Karpas-422 (cell line): ENCODE measurements at regions not wholly inside any gene's neighbourhood (a gene's known extent, or its start where the extent isn't known, plus 50 kb on each side); places are given as distances from the start of the nearest gene placed in this dataset.

Experiments
- DNase-seq: peaks from one replicate; pipeline ENCODE4 v3.0.0-alpha.2; 2015
- H2AFZ ChIP-seq: fragments of 200-600 bp; sonication (generic); 2 replicates; pipeline ENCODE4 v1.6.1; 2014; ENCODE audit warnings: antibody characterized with exemption, low read length, mixed read lengths
- H3K27ac ChIP-seq: fragments of 200-600 bp; sonication (generic); 2 replicates; pipeline ENCODE4 v1.5.1; 2014; ENCODE audit warnings: mild to moderate bottlenecking, low read length, moderate library complexity
- H3K27me3 ChIP-seq: fragments of 200-600 bp; sonication (generic); 2 replicates; pipeline ENCODE4 v1.6.1; 2014; ENCODE audit warnings: low read length, mixed read lengths
- H3K36me3 ChIP-seq: fragments of 200-600 bp; sonication (generic); 2 replicates; pipeline ENCODE4 v1.6.1; 2014; ENCODE audit warnings: low read length, mixed read lengths; ENCODE audit not compliant: insufficient read depth
- H3K4me1 ChIP-seq: fragments of 200-600 bp; sonication (generic); 2 replicates; pipeline ENCODE4 v1.6.1; 2014; ENCODE audit warnings: mild to moderate bottlenecking, low read length, mixed read lengths
- H3K4me2 ChIP-seq: fragments of 200-600 bp; sonication (generic); 2 replicates; pipeline ENCODE4 v1.6.1; 2014; ENCODE audit warnings: low read length, low read depth, mild to moderate bottlenecking; ENCODE audit not compliant: poor library complexity, severe bottlenecking
- H3K4me3 ChIP-seq: fragments of 200-600 bp; sonication (generic); 2 replicates; pipeline ENCODE4 v1.5.1; 2014; ENCODE audit warnings: mild to moderate bottlenecking, antibody characterized with exemption, low read length, mixed read lengths
- H3K79me2 ChIP-seq: fragments of 200-600 bp; sonication (generic); 2 replicates; pipeline ENCODE4 v1.6.1; 2014; ENCODE audit warnings: mild to moderate bottlenecking, low read length, mixed read lengths
- H3K9ac ChIP-seq: fragments of 200-600 bp; sonication (generic); 2 replicates; pipeline ENCODE4 v1.6.0; 2014; ENCODE audit warnings: low read length
- H3K9me2 ChIP-seq: fragments of 200-600 bp; sonication (generic), shearing (Covaris generic); replicated peaks from 2 replicates; pipeline ENCODE4 v1.6.0; 2014; ENCODE audit warnings: mild to moderate bottlenecking, low read length, moderate library complexity; ENCODE audit not compliant: insufficient read depth
- H3K9me3 ChIP-seq: fragments of 300-700, 200-600 bp; sonication (generic); 2 replicates; pipeline ENCODE4 v1.6.1; 2014; ENCODE audit warnings: low read length, mixed read lengths
- H4K20me1 ChIP-seq: fragments of 200-600 bp; sonication (generic); 2 replicates; pipeline ENCODE4 v1.6.1; 2014; ENCODE audit warnings: mild to moderate bottlenecking, antibody characterized with exemption, low read length, low read depth; ENCODE audit not compliant: insufficient read depth

GRCh38 chr3:10563396-10563795 is 58.0 kb upstream of the ATP2B2 start:
- Histone ChIP-seq H3K4me1 (peaks cover 12% of the 10 kb centered on the region), H4K20me1 (no peaks in the 10 kb centered on the region), H3K27ac (no peak overlapping the region), H3K9me2 (no peaks in the 10 kb centered on the region), H3K27me3 (peaks cover 8% of the 10 kb centered on the region; the same call in 1 of the 2 replicates), H3K9ac (no peak overlapping the region), H2AFZ (no peak overlapping the region), H3K79me2 (no peaks in the 10 kb centered on the region), H3K4me3 (no peak overlapping the region), H3K36me3 (no peaks in the 10 kb centered on the region), H3K4me2 (no peak overlapping the region), H3K9me3 (no peaks in the 10 kb centered on the region)
- peak; percentile 50 for DNase-seq

- no peaks in the 10 kb centered on the region for H3K79me2 ChIP-seq
- H3K4me3 ChIP-seq, result no peak overlapping the region
- no peaks in the 10 kb centered on the region for H3K36me3 ChIP-seq
- H3K9ac ChIP-seq, result no peak overlapping the region
- no peaks in the 10 kb centered on the region for H3K9me2 ChIP-seq
- no peaks in the 10 kb centered on the region for H3K9me3 ChIP-seq
- no peak for DNase-seq
- no peak overlapping the region for H2AFZ ChIP-seq
- peaks cover 12% of the 10 kb centered on the region for H3K4me1 ChIP-seq
- H3K27ac ChIP-seq, result no peak overlapping the region
- peaks cover 8% of the 10 kb centered on the region; the same call in 1 of the 2 replicates for H3K27me3 ChIP-seq
- no peak overlapping the region for H3K4me2 ChIP-seq
- no peaks in the 10 kb centered on the region for H4K20me1 ChIP-seq
Measured at GRCh38 chr3:10565814-10566213, 60.4 kb upstream of the ATP2B2 start.

- H2AFZ ChIP-seq, result no peak overlapping the region
- no peak overlapping the region for H3K4me2 ChIP-seq
- H3K9me2 ChIP-seq, result no peaks in the 10 kb centered on the region
- H3K36me3 ChIP-seq, result no peaks in the 10 kb centered on the region
- no peak overlapping the region for H3K9ac ChIP-seq
- H3K79me2 ChIP-seq, result no peaks in the 10 kb centered on the region
- H4K20me1 ChIP-seq, result no peaks in the 10 kb centered on the region
- H3K27ac ChIP-seq, result no peak overlapping the region
- no peak for DNase-seq
- peaks cover 12% of the 10 kb centered on the region for H3K4me1 ChIP-seq
- H3K27me3 ChIP-seq, result peaks cover 8% of the 10 kb centered on the region; the same call in 1 of the 2 replicates
- H3K4me3 ChIP-seq, result no peak overlapping the region
- no peaks in the 10 kb centered on the region for H3K9me3 ChIP-seq
Measured at GRCh38 chr3:10566451-10566850, 61.1 kb upstream of the ATP2B2 start.

GRCh38 chr3:10568549-10568948 is 63.2 kb upstream of the ATP2B2 start:
- no peaks in the 10 kb centered on the region for H3K79me2 ChIP-seq
- no peak overlapping the region for H3K27ac ChIP-seq
- no peaks in the 10 kb centered on the region for H3K9me2 ChIP-seq
- DNase-seq, result no peak
- no peaks in the 10 kb centered on the region for H3K27me3 ChIP-seq
- H3K9me3 ChIP-seq, result no peaks in the 10 kb centered on the region
- no peak overlapping the region for H3K4me2 ChIP-seq
- no peak overlapping the region for H2AFZ ChIP-seq
- no peak overlapping the region for H3K4me3 ChIP-seq
- H4K20me1 ChIP-seq, result no peaks in the 10 kb centered on the region
- no peak overlapping the region for H3K9ac ChIP-seq
- H3K4me1 ChIP-seq, result peaks cover 4% of the 10 kb centered on the region
- no peaks in the 10 kb centered on the region for H3K36me3 ChIP-seq

- Histone ChIP-seq H3K36me3 (no peaks in the 10 kb centered on the region), H3K27ac (no peak overlapping the region), H3K4me3 (no peak overlapping the region), H4K20me1 (no peaks in the 10 kb centered on the region), H3K79me2 (no peaks in the 10 kb centered on the region), H3K27me3 (no peaks in the 10 kb centered on the region), H3K9ac (no peak overlapping the region), H3K9me2 (no peaks in the 10 kb centered on the region), H2AFZ (no peak overlapping the region), H3K4me1 (no peaks in the 10 kb centered on the region), H3K9me3 (no peaks in the 10 kb centered on the region), H3K4me2 (no peak overlapping the region)
- no peak for DNase-seq
Measured at GRCh38 chr3:10570196-10570946, 65.0 kb upstream of the ATP2B2 start.

GRCh38 chr3:10574101-10574620 is 68.8 kb upstream of the ATP2B2 start:
- Histone ChIP-seq H2AFZ (no peak overlapping the region), H3K9ac (no peak overlapping the region), H3K9me2 (no peaks in the 10 kb centered on the region), H3K9me3 (no peaks in the 10 kb centered on the region), H3K27ac (no peak overlapping the region), H3K4me3 (no peak overlapping the region), H3K79me2 (no peaks in the 10 kb centered on the region), H3K36me3 (no peaks in the 10 kb centered on the region), H3K27me3 (no peaks in the 10 kb centered on the region), H4K20me1 (no peaks in the 10 kb centered on the region), H3K4me2 (no peak overlapping the region), H3K4me1 (no peaks in the 10 kb centered on the region)
- DNase-seq, result no peak

GRCh38 chr3:10575601-10576160 is 70.3 kb upstream of the ATP2B2 start:
- no peaks in the 10 kb centered on the region for H3K9me2 ChIP-seq
- no peaks in the 10 kb centered on the region for H3K9me3 ChIP-seq
- H3K9ac ChIP-seq, result no peak overlapping the region
- DNase-seq, result no peak
- H2AFZ ChIP-seq, result no peak overlapping the region
- no peak overlapping the region for H3K4me2 ChIP-seq
- H3K4me1 ChIP-seq, result no peaks in the 10 kb centered on the region
- no peaks in the 10 kb centered on the region for H3K79me2 ChIP-seq
- no peak overlapping the region for H3K4me3 ChIP-seq
- no peak overlapping the region for H3K27ac ChIP-seq
- no peaks in the 10 kb centered on the region for H3K36me3 ChIP-seq
- H4K20me1 ChIP-seq, result no peaks in the 10 kb centered on the region
- no peaks in the 10 kb centered on the region for H3K27me3 ChIP-seq

GRCh38 chr3:10577486-10577885 is 72.1 kb upstream of the ATP2B2 start:
- no peaks in the 10 kb centered on the region for H3K36me3 ChIP-seq
- H3K79me2 ChIP-seq, result no peaks in the 10 kb centered on the region
- no peak overlapping the region for H3K4me2 ChIP-seq
- no peaks in the 10 kb centered on the region for H3K9me2 ChIP-seq
- H3K27me3 ChIP-seq, result no peaks in the 10 kb centered on the region
- H3K27ac ChIP-seq, result no peak overlapping the region
- DNase-seq, result no peak
- H4K20me1 ChIP-seq, result no peaks in the 10 kb centered on the region
- no peaks in the 10 kb centered on the region for H3K4me1 ChIP-seq
- no peak overlapping the region for H3K9ac ChIP-seq
- no peaks in the 10 kb centered on the region for H3K9me3 ChIP-seq
- no peak overlapping the region for H3K4me3 ChIP-seq
- no peak overlapping the region for H2AFZ ChIP-seq
